Limb (tissue), 2 donors: ENCODE measurements at regions not wholly inside any gene's neighbourhood (a gene's known extent, or its start where the extent isn't known, plus 50 kb on each side); places are given as distances from the start of the nearest gene placed in this dataset.
"Not testable (repeated sequence)": the region's sequence is repeated elsewhere in the genome, so short reads cannot be mapped to it uniquely, and the experiment has no call there.

Experiments used
- DNase-seq, 2 donors: peaks; one replicate each; pipeline ENCODE4 v3.0.0-alpha.2; 2016; ENCODE audit errors: extremely low spot score in 2 of 2

GRCh38 chr13:38415233-38415632 lies 65.6 kb downstream of the UFM1 start:
- no peak for DNase-seq

GRCh38 chr13:38417241-38417640 lies 67.6 kb downstream of the UFM1 start:
- no peak for DNase-seq

- no peak for DNase-seq
Measured at GRCh38 chr13:38417727-38418126, 68.1 kb downstream of the UFM1 start.

- no peak for DNase-seq
Measured at GRCh38 chr13:38418286-38418685, 68.6 kb downstream of the UFM1 start.

DNA sequence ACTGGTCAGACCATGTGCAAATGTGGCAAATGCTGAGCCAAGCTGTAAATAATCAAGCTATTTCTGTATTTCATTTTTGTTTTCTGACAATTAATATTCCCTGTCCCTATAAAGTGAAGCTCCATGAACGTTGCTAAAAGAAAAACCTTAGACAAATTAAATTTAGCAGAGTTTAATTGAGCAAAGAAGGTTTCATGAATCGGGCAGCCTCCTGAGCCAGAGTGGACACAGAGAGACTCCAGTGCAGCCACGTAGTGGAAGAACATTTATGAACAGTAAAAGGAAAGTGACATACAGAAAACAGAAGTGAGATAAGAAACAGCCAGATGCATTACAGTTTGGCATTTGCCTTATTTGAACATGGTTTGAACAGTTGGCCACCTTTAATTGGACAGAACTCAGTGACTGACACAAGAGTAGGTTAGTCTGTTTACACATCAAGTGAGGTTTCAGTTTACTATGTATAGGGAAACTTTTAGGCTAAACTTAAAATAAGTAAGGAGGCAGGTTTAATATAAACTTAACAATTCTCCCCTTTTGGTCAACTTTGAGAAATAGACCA lies 69.7 kb downstream of the UFM1 start:
- DNase-seq, result no peak

- no peak for DNase-seq
Measured at GRCh38 chr13:38421590-38422560, 72.2 kb downstream of the UFM1 start.

DNA sequence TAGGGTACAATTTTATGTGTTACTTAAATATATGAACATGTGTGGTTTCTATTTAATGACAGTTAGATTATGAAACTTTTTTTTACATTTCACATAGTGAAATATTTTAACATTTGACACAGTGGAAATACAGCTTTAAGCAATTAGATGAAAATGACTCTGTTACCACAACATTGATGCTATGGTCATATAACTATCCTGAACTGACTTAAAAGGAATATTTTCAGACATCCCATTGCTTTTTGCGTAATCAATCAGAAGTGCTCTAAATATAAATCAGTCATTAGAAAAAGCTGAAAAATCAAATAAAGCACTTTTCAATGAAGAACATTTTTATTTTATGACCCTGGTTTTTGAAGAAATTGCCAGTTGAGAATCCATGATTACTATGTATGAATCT lies 80.3 kb downstream of the UFM1 start:
- no peak for DNase-seq

GRCh38 chr13:38430796-38431195 lies 81.1 kb downstream of the UFM1 start:
- no peak for DNase-seq

- DNase-seq, result no peak
Measured at GRCh38 chr13:38440666-38441065, 91.0 kb downstream of the UFM1 start.

GRCh38 chr13:38444904-38445303 lies 95.3 kb downstream of the UFM1 start:
- no peak for DNase-seq

- DNase-seq, result no peak
Measured at GRCh38 chr13:38452656-38453055, 103.0 kb downstream of the UFM1 start.

DNA sequence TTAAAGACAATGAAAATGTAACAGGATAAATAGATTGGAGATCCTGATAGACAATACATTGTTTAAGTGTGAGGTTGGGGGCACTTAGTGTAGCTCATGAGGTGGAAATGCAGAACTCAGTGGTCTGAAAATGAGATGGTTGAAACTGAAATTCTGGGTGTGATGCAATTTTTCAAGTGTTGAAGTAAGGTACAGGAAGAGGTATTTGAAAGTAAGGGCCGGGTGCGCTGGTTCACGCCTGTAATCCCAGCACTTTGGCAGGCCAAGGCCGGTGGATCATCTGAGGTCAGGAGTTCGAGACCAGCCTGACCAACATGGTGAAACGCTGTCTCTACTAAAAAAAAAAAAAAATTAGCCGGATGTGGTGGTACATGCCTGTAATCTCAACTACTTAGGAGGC lies 113.0 kb downstream of the UFM1 start:
- no peak for DNase-seq

DNA sequence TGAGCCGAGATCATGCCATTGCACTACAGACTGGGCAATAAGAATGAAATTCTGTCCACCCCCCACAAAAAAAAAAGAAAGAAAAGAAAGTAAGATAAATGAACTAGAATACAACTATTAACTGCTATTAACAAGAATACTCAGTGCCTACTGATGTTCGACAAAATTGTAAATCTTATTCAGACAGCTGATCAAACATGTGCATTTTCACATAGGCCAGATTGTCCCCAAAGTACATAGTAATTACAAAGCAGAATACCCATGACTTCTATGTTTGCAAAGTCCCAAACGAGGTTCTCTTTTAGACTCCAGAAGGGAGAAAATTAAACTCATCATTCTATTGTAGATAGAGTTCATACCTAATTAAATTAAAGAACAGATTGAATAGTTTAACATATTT lies 113.4 kb downstream of the UFM1 start:
- DNase-seq, result no peak

GRCh38 chr13:38472411-38472810 lies 122.8 kb downstream of the UFM1 start:
- DNase-seq, result not testable (repeated sequence)

DNA sequence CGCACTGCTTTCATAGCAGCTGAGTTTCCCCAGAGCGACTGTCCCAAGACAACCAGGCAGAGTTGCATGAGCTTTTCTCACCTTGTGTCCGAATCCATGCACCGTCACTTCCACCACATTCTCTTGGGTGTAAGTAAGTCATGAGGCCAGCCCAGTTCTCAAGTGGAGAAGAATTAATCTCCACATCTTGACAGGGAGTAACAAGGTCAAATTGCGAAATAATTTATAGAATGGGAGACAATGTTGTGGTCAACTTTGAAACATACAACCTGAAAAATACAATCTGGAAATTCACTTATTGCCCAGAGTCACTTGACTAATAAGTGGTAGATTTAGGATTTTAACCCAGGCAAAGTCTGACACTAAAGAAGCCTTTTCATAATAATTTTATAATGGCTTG lies 123.7 kb downstream of the UFM1 start:
- no peak for DNase-seq

DNA sequence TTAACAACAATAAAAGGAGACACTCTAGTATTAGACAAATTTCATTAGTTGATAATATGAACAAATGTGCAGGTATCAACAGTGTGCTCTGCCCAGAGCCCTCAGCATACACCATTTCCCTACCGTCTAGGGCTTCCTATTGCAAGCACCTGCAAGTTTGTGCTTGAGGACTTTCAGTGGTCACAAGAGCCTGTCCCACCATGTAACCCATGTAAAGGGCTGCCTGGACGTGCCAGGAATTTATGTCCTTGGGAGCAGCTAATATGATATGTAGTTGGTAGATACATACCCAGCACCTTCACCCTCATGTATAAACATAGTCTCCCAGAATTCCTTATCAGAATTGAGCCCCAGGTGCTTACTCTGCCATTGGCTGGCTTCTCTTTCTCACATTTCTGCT lies 128.0 kb downstream of the UFM1 start:
- DNase-seq, result no peak

- no peak for DNase-seq
Measured at GRCh38 chr13:38483623-38484022, 134.0 kb downstream of the UFM1 start.

GRCh38 chr13:38490657-38491056 lies 141.0 kb downstream of the UFM1 start:
- DNase-seq, result no peak

DNA sequence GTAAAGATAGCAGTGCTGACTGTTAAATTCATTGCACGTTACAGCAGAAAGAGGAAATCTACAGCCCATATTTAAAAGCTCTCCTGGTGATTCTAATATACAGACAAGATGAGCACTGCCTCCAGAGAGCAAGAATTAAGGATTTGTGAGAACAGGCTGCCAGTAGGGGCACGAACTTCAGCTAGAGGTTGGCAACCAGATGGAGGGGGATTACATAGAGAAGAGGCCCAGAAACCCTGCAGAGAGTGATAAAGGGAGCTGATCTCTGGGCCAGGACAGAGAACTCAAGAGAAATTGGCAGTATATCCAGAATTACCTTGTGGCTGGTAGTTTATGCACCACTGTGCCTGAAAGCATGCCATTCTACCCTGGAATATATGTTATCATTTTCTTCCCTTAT lies 144.8 kb downstream of the UFM1 start:
- DNase-seq, result no peak

GRCh38 chr13:38496917-38497316 lies 147.3 kb downstream of the UFM1 start:
- peak in 1 of 2 donors; percentile 13 for DNase-seq

DNA sequence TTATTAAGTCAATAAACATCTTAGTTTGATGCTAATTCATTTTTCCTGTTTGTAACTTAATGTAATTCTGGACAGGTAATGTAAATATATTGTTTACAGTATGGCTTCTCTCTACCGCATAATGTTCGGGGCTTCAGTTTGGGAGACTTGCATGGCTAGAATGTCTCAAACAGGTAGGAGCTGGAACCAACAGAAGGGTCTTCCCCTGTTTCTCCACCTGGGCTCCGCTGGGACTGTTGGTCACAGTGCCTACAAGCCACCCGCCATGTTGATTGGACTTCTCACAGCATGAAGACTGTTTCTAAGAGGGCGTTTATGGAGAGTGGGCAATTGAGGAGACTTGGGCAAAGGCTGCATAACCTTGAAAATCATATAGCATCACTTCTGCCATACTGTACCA lies 148.6 kb downstream of the UFM1 start:
- DNase-seq, result no peak

GRCh38 chr13:38514575-38514974 lies 164.9 kb downstream of the UFM1 start:
- DNase-seq, result no peak

DNA sequence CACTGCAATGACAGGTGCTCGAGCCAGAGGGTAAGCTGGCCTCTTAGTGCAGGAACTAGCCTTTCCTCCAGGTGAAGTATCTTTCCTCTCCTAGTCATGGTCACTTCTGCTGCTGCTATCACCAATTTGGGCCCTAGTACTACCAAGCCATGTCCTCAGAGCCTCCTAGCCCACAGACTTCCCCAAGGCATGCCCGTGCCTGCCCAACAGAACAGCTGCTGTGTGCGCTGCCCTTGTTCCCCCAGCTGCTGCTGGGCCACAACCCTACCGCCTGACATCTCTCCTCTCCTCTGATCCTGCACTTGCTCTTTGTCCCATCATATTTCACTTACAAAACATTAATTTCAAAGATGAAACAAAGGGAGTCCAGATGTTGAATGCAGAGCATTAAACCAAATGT lies 168.5 kb upstream of the FREM2 start:
- DNase-seq, result no peak
